NCI-H748 (cell line): ENCODE measurements at regions not wholly inside any gene's neighbourhood (a gene's known extent, or its start where the extent isn't known, plus 50 kb on each side); places are given as distances from the start of the nearest gene placed in this dataset.
"Not testable (repeated sequence)": the region's sequence is repeated elsewhere in the genome, so short reads cannot be mapped to it uniquely, and the experiment has no call there.

ENCODE experiments used
- DNase-seq: peaks from one replicate; lab custom pipeline; 2025; ENCODE audit not compliant: unreplicated experiment; lab: John Stamatoyannopoulos, UW

DNA sequence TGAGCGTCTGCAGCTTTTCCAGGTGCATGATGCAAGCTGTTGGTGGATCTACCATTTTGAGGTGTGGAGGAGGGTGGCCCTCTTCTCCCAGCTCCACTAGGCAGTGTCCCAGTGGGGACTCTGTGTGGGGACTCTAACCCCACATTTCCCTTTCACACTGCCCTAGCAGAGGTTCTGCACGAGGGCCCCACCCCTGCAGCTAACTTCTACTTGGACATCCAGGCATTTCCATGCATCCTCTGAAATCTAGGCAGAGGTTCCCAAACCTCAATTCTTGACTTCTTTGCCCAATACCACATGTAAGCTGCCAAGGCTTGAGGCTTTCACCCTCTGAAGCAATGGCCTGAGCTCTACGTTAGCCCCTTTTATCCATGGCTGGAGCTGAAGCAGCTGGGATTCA is 61.4 kb upstream of the HGFAC start:
- not testable (repeated sequence) for DNase-seq

DNA sequence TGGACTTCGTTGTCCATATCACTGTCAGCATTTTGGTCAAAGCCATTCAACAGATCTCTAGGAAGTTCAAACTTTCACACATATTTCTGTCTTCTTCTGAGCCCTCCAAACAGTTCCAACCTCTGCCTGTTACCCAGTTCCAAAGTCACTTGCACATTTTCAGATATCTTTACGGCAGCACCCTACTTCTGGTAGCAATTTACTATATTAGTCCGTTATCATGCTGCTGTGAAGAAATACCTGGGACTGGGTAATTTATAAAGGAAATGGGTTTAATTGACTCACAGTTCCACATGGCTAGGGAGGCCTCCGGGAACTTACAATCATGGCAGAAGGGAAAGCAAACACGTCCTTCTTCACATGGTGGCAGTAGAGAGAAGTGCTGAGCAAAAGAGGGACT is 60.6 kb upstream of the HGFAC start:
- DNase-seq: not testable (repeated sequence)

- DNase-seq: no peak
Measured at GRCh38 chr4:3382251-3382650, 59.5 kb upstream of the HGFAC start.

DNA sequence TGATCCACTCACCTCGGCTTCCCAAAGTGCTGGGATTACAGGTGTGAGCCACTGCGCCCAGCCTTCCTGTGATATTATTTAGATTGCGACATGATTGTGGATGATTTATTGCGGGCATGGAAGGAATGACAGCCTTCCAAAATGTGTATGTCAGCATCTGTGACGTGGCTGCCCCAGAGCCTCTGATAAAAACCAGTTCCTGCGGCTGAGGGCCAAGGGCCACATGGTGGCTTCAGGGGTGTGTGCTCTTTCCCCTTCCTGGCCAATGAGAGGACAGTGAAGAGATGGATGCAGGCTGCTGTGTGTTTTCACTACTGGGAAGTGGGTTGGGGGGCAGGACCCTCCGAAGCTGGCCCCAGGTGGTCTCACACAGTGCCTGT is 57.4 kb upstream of the HGFAC start:
- no peak for DNase-seq

- no peak for DNase-seq
Measured at GRCh38 chr4:3384771-3385710, 56.7 kb upstream of the HGFAC start.

DNA sequence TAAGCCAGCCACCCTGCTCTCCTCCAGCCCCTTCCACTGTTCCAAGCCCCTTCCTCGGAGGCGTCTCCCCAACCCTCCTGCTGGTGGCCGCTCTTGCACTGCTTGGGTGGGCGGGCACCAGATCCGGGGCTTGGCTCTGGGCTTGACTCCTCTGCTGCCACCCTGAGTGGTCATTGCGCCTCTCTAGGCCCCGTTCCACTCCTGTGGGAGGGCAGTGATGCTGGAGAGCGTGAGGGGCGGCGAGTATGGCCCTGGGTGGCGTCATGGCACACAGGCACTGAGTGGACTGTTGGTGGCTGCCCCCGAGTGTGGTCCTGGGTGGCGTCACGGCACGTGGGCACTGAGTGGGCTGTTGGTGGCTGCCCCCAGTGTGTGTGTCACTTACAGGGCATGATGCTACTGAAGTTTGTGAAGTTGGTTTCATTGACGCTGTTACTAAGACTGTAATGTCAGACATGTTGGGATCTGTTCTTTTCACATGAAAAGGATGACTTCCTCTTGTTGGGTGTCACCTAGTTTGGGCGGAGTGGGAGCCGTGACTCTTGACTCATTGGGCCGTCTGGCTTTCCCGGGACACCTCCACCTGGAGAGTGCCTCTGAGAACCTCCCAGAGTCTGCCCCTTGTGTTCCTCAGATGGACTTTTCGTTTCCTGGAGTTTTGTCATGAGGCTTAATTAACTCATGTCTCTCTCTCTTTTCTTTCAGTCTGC is 55.9 kb upstream of the HGFAC start:
- no peak for DNase-seq

DNA sequence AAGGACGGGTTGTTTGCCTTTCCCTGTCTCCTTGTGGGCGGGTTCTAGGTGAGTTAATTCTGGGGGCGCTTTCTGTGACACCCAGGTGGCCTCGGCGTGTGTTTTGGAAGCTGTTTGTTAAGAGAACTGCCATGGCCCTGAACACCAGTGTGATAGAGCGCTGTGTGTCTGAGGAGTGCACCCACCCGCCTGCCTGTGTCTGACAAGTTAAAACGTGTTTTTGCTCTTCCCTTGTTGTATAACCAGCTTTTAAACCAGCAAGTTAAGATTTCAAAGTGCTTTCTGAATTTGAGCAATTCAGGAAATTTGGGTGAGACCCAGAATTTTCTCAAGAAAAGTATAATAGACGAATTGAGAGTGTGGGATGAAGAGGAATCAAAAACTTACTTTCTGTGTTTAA is 55.2 kb upstream of the HGFAC start:
- no peak for DNase-seq

GRCh38 chr4:3387154-3387942 is 54.4 kb upstream of the HGFAC start:
- DNase-seq: no peak

DNA sequence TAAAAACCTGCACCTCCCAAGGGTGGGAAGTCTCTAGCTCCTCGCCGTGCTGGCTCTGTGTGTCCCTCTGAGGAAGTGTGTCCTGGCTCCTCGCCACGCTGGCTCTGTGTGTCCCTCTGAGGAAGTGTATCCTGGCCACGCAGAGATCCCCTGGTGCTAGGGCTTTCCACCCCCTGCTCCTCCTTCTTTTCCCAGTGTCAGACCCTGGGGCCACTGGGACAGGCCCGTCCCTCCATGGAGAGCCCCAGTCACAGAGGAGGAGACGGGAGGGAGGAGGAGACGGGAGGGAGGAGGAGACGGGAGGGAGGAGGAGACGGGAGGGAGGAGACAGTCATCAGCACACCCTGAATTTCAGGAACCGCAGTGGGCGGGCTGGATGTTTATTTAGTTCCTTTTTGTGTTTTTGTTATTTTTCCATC is 53.8 kb upstream of the HGFAC start:
- DNase-seq: no peak

DNA sequence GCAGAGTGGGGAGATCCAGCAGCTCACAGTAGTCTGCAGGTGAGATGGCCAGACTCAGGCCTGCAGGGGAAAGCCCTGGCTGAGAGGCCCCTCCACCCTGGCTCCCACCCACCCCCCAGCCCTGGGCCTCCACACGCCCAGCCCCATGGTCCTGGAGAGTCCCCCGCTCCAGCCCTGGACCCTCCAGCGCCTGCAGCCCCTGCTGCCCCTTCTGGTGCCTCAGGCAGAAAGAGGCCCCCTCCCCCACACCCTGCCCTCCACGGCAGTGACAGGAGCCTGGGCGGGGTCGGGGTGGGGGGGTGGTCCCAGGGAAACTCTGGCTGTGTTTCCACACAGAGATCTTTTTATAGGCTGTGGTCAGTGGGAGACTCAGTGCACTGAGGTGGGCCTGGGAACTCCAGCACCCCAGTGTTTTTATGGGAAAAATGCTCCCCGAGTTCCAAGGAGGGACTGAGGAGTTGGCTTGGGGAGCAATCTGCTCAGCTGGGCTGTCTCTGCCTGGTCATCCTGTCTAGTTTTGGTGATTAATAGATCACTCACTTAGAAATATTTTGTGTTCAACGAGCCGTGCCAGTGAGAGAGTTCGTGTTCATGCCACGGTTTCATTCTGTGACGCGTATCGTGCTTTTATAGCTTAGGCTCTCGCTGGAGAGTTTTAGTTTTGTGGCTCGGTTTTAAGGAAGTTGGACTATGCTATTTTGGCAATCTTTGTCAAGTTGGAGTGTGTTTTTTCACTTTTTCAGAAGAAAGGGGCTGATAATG is 53.1 kb upstream of the HGFAC start:
- no peak for DNase-seq

DNA sequence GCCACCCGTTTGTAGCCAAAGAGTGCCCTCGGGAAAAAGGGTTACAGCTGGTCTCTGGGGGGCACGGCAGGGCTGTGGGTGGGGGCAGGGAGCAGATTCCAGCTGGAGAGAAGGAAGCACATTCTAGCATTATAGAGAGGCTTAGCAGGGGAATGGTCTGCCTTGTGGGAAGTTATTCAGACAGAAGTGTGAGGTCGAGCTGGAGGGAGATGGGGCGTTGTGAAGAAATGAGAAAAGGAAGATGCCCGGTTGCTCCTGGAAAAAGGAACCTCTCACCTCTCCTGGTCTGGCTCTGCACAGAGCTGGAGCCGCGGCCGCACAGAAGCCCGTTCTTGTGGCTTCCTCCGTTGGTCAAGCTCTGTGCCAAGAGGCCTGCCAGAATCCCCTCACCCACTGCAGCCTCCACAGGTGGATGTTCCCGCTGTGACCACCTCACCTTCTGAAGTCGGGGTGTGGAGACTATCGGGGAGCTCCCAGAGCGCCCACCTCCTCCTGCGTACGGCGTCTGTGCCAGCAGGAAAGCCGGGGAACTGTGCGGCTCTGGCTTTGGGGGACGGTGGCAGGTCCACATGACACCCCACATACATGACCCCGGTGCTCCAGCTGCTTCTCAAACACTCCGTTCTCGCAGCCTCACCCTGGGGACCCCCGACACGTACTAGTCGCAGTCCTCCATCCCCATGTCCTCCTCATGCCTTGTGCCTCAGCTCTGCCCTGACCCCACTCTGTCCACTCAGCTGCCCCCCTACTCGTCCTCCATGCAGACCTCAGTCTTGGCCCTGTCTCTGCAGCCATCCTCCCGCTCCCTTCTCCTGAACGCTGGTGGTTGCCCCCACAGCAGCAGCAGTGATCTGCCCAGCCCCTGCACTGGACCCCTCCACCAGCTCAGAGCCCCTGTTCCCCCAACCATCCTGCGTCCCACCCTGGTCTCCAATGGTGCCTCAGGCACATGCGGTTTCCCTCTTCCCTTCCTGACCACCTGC is 52.2 kb upstream of the HGFAC start:
- no peak for DNase-seq

DNA sequence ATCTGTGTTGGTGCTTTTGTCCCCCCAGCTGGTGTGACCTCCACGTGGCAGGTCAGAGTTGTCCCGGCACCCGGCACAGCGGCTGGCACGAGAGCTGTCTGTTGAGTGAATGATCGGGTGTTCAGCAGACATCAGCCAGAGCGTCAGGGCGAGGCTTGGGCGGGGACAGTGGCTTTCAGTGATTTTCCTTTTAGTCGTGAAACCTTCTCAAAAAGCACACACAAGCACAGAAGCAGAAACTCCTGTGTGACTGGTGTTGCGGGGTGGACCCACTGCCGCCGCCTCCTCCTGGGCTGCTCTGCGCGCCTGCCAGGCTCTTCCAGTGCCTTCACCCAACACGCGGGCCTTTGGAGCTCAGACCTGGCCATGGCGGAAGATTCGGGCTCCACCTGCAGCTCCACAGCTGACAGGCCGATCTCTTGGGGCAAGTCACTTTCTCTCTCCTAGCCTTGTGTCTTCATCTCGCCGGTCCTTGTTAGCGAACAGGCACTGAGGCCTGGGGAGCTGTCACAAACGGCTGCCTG is 51.4 kb upstream of the HGFAC start:
- no peak for DNase-seq

DNA sequence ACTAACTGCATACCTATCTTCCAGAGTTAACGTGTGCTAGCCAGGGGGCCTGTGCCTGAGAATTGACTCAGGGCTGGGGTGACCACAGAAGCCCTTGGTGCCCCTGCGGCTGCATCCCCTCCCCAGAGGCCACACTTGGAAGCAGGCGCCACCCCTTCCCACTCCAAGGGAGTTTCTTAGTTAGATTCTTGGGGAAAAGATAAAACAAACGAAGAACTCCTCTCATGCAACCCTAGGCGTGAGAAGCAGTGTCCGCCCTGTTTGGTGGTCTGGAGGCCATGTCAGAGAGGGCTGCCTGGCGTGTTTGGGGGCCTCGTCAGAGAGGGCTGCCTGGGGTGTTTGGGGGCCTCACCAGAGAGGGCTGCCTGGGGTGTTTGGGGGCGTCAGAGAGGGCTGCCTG is 50.3 kb upstream of the HGFAC start:
- no peak for DNase-seq
